Colonic mucosa (tissue), 4 donors: ENCODE measurements at regions not wholly inside any gene's neighbourhood (a gene's known extent, or its start where the extent isn't known, plus 50 kb on each side); places are given as distances from the start of the nearest gene placed in this dataset.

Source experiments
- DNase-seq: peaks from one replicate; pipeline ENCODE4 v3.0.0-alpha.2; 2020
- H3K27ac ChIP-seq: fragments of 200-600 bp; one replicate; pipeline ENCODE4 v1.8.0; 2021
- H3K27me3 ChIP-seq: fragments of 200-600 bp; one replicate; pipeline ENCODE4 v1.8.0; 2021
- H3K36me3 ChIP-seq: fragments of 200-600 bp; one replicate; pipeline ENCODE4 v1.8.0; 2021
- H3K4me1 ChIP-seq: fragments of 200-600 bp; one replicate; pipeline ENCODE4 v1.8.0; 2021; ENCODE audit warnings: mild to moderate bottlenecking
- H3K4me3 ChIP-seq: fragments of 200-600 bp; one replicate; pipeline ENCODE4 v1.8.0; 2021
- H3K9ac ChIP-seq, 2 donors: one replicate each; pipeline ENCODE4 v1.7.0; 2013; ENCODE audit warnings: control low read depth in 2 of 2, low read depth in 2 of 2, low read length in 2 of 2
- H3K9me3 ChIP-seq: fragments of 200-600 bp; one replicate; pipeline ENCODE4 v1.8.0; 2021
- intact Hi-C: fragments of 100-400 bp; cut with DNase I; formaldehyde crosslinking; loops from one replicate; pipeline ENCODE4 v1.14.1; 2022
- TF ChIP-seq, protein P1 (sequence below): fragments of 200-600 bp; IDR thresholded peaks from one replicate; pipeline ENCODE4 v1.8.0; 2022; ENCODE audit warnings: antibody characterized with exemption, mild to moderate bottlenecking
- donor health status: healthy.
- donor health status: DM: no; HTN: no; CAD: no.
- donor health status: DM: no; HTN: no; CAD: no.

DNA sequence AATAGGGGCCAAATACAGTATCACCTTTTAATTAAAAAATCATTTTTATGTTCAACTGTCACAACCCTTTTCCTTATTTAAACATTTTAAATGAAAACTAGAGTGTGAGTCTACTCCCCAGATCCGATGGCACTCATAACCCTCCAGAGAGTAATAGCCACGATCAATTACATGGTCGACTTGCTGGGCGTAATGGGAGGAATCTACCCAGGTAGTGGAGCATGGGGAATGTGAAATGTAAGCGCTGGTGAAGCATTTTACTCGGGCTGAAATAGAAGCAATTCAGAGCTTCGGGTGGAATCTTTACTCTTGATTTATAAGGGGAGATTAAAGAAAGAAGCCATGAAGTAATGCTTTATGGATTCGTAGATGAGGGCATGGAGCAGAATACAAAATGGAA lies 321.9 kb downstream of the ACTR3B start:
- Histone ChIP-seq H3K9ac (no peak overlapping the region), H3K27ac (no peak overlapping the region), H3K27me3 (no peaks in the 10 kb centered on the region), H3K4me3 (no peak overlapping the region), H3K36me3 (no peaks in the 10 kb centered on the region), H3K9me3 (no peaks in the 10 kb centered on the region), H3K4me1 (no peaks in the 10 kb centered on the region)
- intact Hi-C loops, result no loop called here
- no peak for DNase-seq
- TF ChIP-seq, protein P1, sequence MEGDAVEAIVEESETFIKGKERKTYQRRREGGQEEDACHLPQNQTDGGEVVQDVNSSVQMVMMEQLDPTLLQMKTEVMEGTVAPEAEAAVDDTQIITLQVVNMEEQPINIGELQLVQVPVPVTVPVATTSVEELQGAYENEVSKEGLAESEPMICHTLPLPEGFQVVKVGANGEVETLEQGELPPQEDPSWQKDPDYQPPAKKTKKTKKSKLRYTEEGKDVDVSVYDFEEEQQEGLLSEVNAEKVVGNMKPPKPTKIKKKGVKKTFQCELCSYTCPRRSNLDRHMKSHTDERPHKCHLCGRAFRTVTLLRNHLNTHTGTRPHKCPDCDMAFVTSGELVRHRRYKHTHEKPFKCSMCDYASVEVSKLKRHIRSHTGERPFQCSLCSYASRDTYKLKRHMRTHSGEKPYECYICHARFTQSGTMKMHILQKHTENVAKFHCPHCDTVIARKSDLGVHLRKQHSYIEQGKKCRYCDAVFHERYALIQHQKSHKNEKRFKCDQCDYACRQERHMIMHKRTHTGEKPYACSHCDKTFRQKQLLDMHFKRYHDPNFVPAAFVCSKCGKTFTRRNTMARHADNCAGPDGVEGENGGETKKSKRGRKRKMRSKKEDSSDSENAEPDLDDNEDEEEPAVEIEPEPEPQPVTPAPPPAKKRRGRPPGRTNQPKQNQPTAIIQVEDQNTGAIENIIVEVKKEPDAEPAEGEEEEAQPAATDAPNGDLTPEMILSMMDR, result no peak

DNA sequence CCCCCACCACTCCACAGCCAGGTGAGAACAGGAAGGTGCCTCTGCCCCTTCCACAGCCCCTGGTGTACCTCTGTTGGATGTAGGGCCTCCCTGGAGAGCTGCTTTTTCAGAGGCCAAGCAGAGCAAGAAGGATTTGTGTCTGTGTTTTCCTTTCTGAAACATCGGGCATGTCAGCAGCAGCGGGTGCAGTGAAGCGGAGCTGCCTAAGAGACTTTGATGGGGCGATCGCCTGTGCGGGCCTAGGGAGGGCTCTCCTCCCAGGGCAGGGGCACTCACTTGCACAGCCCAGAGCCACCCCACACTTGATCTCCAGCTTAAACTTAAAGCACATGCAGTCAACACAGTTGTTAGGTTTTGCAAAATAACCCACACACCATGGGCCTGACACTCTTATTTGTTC lies 324.7 kb downstream of the ACTR3B start:
- no peak for DNase-seq
- intact Hi-C loops, result no loop called here
- Histone ChIP-seq H3K4me1 (no peaks in the 10 kb centered on the region), H3K27me3 (no peaks in the 10 kb centered on the region), H3K9me3 (no peaks in the 10 kb centered on the region), H3K9ac (no peak overlapping the region), H3K27ac (no peak overlapping the region), H3K4me3 (no peak overlapping the region), H3K36me3 (no peaks in the 10 kb centered on the region)
- TF ChIP-seq, protein P1, result no peak

DNA sequence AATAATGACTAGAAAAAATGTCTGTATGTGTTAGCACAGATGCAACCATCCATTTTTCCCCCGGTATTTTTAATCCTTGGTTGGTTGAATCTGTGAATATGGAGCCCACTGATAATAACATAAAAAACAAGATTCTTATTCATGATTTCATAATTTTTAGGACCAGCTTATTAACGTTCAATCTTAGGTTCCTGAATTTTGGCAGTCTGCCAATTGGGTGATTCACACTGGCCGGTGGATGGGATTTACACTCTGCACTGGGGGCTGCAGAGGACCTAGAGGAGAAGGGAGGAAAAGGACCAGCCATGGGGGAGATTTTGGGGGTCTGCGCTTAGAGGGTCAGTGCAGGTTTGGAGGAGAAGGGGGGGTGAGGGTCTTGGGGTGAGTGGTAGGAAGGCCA lies 327.9 kb downstream of the ACTR3B start:
- H3K4me3 ChIP-seq, result no peak overlapping the region
- no peak for DNase-seq
- H3K27me3 ChIP-seq, result no peaks in the 10 kb centered on the region
- TF ChIP-seq, protein P1, result no peak
- intact Hi-C loops, result no loop called here
- H3K36me3 ChIP-seq, result no peaks in the 10 kb centered on the region
- no peak overlapping the region for H3K27ac ChIP-seq
- H3K4me1 ChIP-seq, result no peaks in the 10 kb centered on the region
- no peak overlapping the region for H3K9ac ChIP-seq
- H3K9me3 ChIP-seq, result no peaks in the 10 kb centered on the region

DNA sequence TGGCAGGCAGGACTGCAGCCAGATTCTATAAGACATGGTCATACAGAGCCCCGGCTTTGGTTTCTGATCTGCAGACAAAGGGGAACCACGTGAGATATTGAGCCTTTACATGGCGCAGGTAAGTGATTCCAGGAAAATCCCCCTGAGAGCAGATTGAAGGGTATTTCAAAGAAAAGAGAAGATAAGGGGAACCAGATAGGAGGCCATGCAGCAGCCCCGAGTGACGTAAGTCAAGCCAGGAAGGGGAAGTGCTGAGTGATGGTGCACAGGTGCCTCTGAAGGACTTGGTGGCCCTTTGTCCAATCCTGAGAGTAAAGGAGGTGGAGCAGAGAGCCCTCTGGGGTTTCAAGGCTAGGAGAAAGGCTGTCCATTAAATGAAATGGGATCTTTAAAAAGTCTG lies 329.0 kb downstream of the ACTR3B start:
- Histone ChIP-seq H3K4me1 (no peaks in the 10 kb centered on the region), H3K9ac (no peak overlapping the region), H3K36me3 (no peaks in the 10 kb centered on the region), H3K4me3 (no peak overlapping the region), H3K27me3 (no peaks in the 10 kb centered on the region), H3K9me3 (no peaks in the 10 kb centered on the region), H3K27ac (no peak overlapping the region)
- no peak for DNase-seq
- TF ChIP-seq, protein P1, result no peak
- intact Hi-C loops, result no loop called here

DNA sequence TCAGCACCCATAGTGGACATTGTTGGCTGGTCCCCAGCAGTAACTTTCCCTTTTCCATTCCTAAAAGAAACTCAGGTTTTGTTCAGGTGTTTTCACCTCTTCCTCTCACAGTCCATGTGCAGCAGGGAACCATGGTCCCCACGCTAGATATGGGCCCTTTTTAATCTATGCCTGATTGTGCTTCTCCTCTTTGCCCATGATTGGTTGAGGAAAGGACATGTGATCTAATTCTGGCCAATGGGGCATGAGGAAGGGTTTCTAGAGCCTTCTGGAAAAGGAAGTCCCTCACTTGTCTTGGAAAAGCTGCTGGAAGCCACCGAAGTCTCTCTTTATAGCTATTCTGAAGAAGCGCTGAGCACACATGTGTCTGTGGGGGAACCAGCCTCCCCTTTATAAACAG lies 330.7 kb downstream of the ACTR3B start:
- Histone ChIP-seq H3K9me3 (no peaks in the 10 kb centered on the region), H3K27me3 (no peaks in the 10 kb centered on the region), H3K36me3 (no peaks in the 10 kb centered on the region), H3K4me3 (no peak overlapping the region), H3K9ac (no peak overlapping the region), H3K4me1 (no peaks in the 10 kb centered on the region), H3K27ac (no peak overlapping the region)
- no peak for DNase-seq
- intact Hi-C loops, result no loop called here
- TF ChIP-seq, protein P1, result no peak

DNA sequence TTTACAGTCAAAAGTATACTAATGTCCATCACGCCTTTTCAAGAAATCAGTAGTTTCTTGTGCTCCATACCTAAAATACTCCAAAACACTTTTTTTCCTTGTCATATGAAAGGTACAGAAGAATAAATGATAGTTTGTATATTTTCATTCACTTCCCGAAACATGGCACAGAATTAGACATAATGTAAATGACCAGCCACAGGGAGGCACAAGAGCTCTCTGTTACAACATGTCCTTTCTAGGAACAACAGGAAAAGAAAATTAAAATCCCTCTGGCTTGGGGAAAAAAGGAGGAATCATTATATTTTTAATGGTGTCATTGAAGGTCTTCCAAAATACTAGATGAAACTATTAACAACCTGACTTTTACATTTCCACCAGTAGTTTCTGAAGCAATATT lies 331.2 kb downstream of the ACTR3B start:
- Histone ChIP-seq H3K4me3 (no peak overlapping the region), H3K27ac (no peak overlapping the region), H3K36me3 (no peaks in the 10 kb centered on the region), H3K27me3 (no peaks in the 10 kb centered on the region), H3K9ac (no peak overlapping the region), H3K9me3 (no peaks in the 10 kb centered on the region), H3K4me1 (no peaks in the 10 kb centered on the region)
- intact Hi-C loops, result no loop called here
- no peak for DNase-seq
- TF ChIP-seq, protein P1, result no peak
